Prostate gland (tissue), 2 donors: ENCODE measurements at regions not wholly inside any gene's neighbourhood (a gene's known extent, or its start where the extent isn't known, plus 50 kb on each side); places are given as distances from the start of the nearest gene placed in this dataset.

Source experiments
- DNase-seq: peaks from one replicate; pipeline ENCODE4 v3.0.0-alpha.2; 2019; ENCODE audit warnings: low spot score
- H3K27ac ChIP-seq, 2 donors: fragments of 200-600 bp; sonication (generic); 2 replicates each; pipeline ENCODE4 v1.5.1; 2017 to 2019
- H3K27me3 ChIP-seq: fragments of 200-600 bp; sonication (generic); replicated peaks from 2 replicates; pipeline ENCODE4 v1.5.1; 2019; ENCODE audit not compliant: insufficient read depth
- H3K36me3 ChIP-seq, 2 donors: fragments of 200-600 bp; sonication (generic); 1 replicate in 1 of 2; 2 replicates in 1 of 2; pipeline versions ENCODE4 v1.5.1 to v1.8.1; 2017 to 2019
- H3K4me1 ChIP-seq: fragments of 200-600 bp; sonication (generic); replicated peaks from 2 replicates; pipeline ENCODE4 v1.5.1; 2019
- H3K4me3 ChIP-seq, 2 donors: fragments of 200-600 bp; sonication (generic); 2 replicates each; pipeline ENCODE4 v1.5.1; 2017 to 2019
- H3K9me3 ChIP-seq: fragments of 200-600 bp; sonication (generic); 2 replicates; pipeline ENCODE4 v1.5.1; 2017
- CTCF ChIP-seq, 4 experiments: fragments of 200-600 bp in 2 of 4; fragments of 450-650 bp in 2 of 4; sonication (generic) in 2 of 4; IDR thresholded peaks; 1 replicate in 3 of 4; 2 replicates in 1 of 4; pipeline ENCODE4 v1.5.1; 2016 to 2019; ENCODE audit warnings: antibody characterized with exemption in 4 of 4, mild to moderate bottlenecking in 2 of 4, moderate library complexity in 2 of 4
- POLR2A ChIP-seq: fragments of 450-650 bp; IDR thresholded peaks from one replicate; pipeline ENCODE4 v1.6.1; 2016; ENCODE audit warnings: antibody characterized with exemption, mild to moderate bottlenecking
- POLR2AphosphoS5 ChIP-seq: sonication (generic); formaldehyde crosslinking; IDR thresholded peaks from one replicate; pipeline ENCODE4 v1.6.1; 2017; ENCODE audit warnings: antibody characterized with exemption
- WGBS: methylation state at CpG from one replicate; pipeline ENCODE4 v1.1.5; 2018; 5-methylcytosine and 5-hydroxymethylcytosine counted together
- intact Hi-C: fragments of 100-400 bp; cut with DNase I; formaldehyde crosslinking; loops from one replicate; pipeline ENCODE4 v1.14.2; 2022

GRCh38 chr16:13425836-13426235, 494.1 kb upstream of the ERCC4 start:
- no peak overlapping the region for H3K27ac ChIP-seq
- no peak for TF ChIP-seq POLR2AphosphoS5
- no peak for TF ChIP-seq CTCF (IDR thresholded peaks at IDR 0.05)
- no peak for TF ChIP-seq POLR2A
- H3K4me3 ChIP-seq: no peak overlapping the region
- no peaks in the 10 kb centered on the region for H3K9me3 ChIP-seq
- intact Hi-C loops: no loop called here
- H3K27me3 ChIP-seq: no peaks in the 10 kb centered on the region
- WGBS: 63% methylated on average over 5 of the region's 5 CpGs
- no peaks in the 10 kb centered on the region for H3K4me1 ChIP-seq
- no peak for DNase-seq
- H3K36me3 ChIP-seq: no peaks in the 10 kb centered on the region

- Histone ChIP-seq H3K27me3 (no peaks in the 10 kb centered on the region), H3K4me1 (no peaks in the 10 kb centered on the region)
- WGBS: 67% methylated on average over 6 of the region's 6 CpGs
These were observed 493.7 kb upstream of the ERCC4 start for GRCh38 chr16:13426269-13426668.

GRCh38 chr16:13426736-13427135, 493.2 kb upstream of the ERCC4 start:
- intact Hi-C loops: no loop called here
- TF ChIP-seq POLR2AphosphoS5 (no peak), CTCF (IDR thresholded peaks at IDR 0.05) (no peak), POLR2A (no peak)
- 98% methylated on average over 4 of the region's 4 CpGs for WGBS
- H3K27me3 ChIP-seq: no peaks in the 10 kb centered on the region
- H3K9me3 ChIP-seq: no peaks in the 10 kb centered on the region
- H3K4me1 ChIP-seq: no peaks in the 10 kb centered on the region
- no peaks in the 10 kb centered on the region for H3K36me3 ChIP-seq
- H3K4me3 ChIP-seq: no peak overlapping the region
- DNase-seq: no peak
- H3K27ac ChIP-seq: no peak overlapping the region

More at GRCh38 chr16:13426269-13426668, 493.7 kb upstream of the ERCC4 start:
- Histone ChIP-seq H3K9me3 (no peaks in the 10 kb centered on the region), H3K27ac (no peak overlapping the region), H3K36me3 (no peaks in the 10 kb centered on the region), H3K4me3 (no peak overlapping the region)
- TF ChIP-seq POLR2A (no peak), CTCF (IDR thresholded peaks at IDR 0.05) (no peak), POLR2AphosphoS5 (no peak)
- intact Hi-C loops: no loop called here
- DNase-seq: no peak

DNA sequence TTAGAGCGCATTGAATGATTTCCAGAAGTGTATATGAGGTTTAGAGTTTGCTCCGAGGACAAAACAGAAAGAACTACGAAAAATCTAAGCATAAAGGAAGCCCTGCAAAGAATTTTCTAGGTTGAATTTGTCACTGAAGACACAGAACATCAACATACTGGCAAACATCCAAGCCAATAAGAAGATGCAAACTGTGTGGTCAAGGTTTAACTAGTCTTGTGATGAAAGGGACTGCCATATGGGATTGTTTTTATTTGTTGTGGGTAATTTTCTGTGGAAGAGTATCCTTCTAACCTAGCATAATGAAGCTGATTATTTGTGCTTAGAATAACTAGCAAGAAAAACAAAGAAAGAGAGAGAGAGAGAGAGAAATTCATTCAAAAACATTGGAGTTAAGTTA, 492.0 kb upstream of the ERCC4 start:
- Histone ChIP-seq H3K4me3 (no peak overlapping the region), H3K36me3 (no peaks in the 10 kb centered on the region), H3K27ac (no peak overlapping the region), H3K9me3 (no peaks in the 10 kb centered on the region), H3K27me3 (no peaks in the 10 kb centered on the region), H3K4me1 (no peaks in the 10 kb centered on the region)
- no peak for DNase-seq
- TF ChIP-seq CTCF (IDR thresholded peaks at IDR 0.05) (no peak), POLR2A (no peak), POLR2AphosphoS5 (no peak)
- WGBS: 65% methylated on average over 3 of the region's 3 CpGs
- intact Hi-C loops: no loop called here

DNA sequence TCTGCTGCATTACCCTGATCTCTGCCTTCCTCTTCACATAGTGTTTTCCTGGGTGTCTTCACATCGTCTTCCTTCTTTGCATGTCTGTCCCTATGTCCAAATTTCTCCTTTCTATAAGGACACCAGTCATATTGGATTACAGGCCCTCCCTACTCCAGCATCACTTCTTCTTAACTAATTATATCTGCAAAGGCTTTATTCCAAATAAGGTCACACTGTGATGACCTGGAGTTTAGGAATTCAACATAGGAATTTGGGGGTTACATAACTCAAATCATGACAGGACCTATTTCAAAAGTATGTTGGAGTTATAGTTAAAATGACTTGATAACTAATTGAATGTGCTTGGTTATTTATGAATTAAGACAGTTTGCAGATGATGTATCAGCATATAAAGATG, 490.5 kb upstream of the ERCC4 start:
- Histone ChIP-seq H3K4me1 (no peaks in the 10 kb centered on the region), H3K36me3 (no peaks in the 10 kb centered on the region), H3K9me3 (no peaks in the 10 kb centered on the region), H3K27ac (no peak overlapping the region), H3K27me3 (no peaks in the 10 kb centered on the region), H3K4me3 (no peak overlapping the region)
- intact Hi-C loops: no loop called here
- no peak for DNase-seq
- WGBS: 64% methylated on average over 1 of the region's 1 CpG
- TF ChIP-seq CTCF (IDR thresholded peaks at IDR 0.05) (no peak), POLR2AphosphoS5 (no peak), POLR2A (no peak)
